ENCODE measurements at regions not wholly inside any gene's neighbourhood (a gene's known extent, or its start where the extent isn't known, plus 50 kb on each side); places are given as distances from the start of the nearest gene placed in this dataset.

- DNase-seq (ENCODE audit: low read depth in 2 of 2) = no peak
Measured at GRCh38 chr3:46113608-46114007, 86.3 kb upstream of the XCR1 start.

- DNase-seq (ENCODE audit: low read depth in 2 of 2) = no peak
Measured at GRCh38 chr3:46112984-46113383, 85.7 kb upstream of the XCR1 start.

GRCh38 chr3:46112296-46112695 is 85.0 kb upstream of the XCR1 start:
- DNase-seq (ENCODE audit: low read depth in 2 of 2) = no peak

GRCh38 chr3:46110701-46111493 is 83.6 kb upstream of the XCR1 start:
- no peak for DNase-seq (ENCODE audit: low read depth in 2 of 2)

- no peak for DNase-seq (ENCODE audit: low read depth in 2 of 2)
Measured at GRCh38 chr3:46107682-46108081, 80.4 kb upstream of the XCR1 start.

- DNase-seq (ENCODE audit: low read depth in 2 of 2) = no peak
Measured at GRCh38 chr3:46105306-46105919, 78.1 kb upstream of the XCR1 start.

GRCh38 chr3:46104706-46105105 is 77.4 kb upstream of the XCR1 start:
- no peak for DNase-seq (ENCODE audit: low read depth in 2 of 2)

- no peak for DNase-seq (ENCODE audit: low read depth in 2 of 2)
Measured at GRCh38 chr3:46102780-46103130, 75.5 kb upstream of the XCR1 start.

GRCh38 chr3:46102059-46102779 is 74.9 kb upstream of the XCR1 start:
- no peak for DNase-seq (ENCODE audit: low read depth in 2 of 2)

- no peak for DNase-seq (ENCODE audit: low read depth in 2 of 2)
Measured at GRCh38 chr3:46100812-46101211, 73.5 kb upstream of the XCR1 start.

- peak in 1 of 2 experiments; percentile 36 for DNase-seq (ENCODE audit: low read depth in 2 of 2)
Measured at GRCh38 chr3:46098319-46098761, 71.1 kb upstream of the XCR1 start.

- peak in 1 of 2 experiments; percentile 39 for DNase-seq (ENCODE audit: low read depth in 2 of 2)
Measured at GRCh38 chr3:46097691-46098241, 70.5 kb upstream of the XCR1 start.

- no peak for DNase-seq (ENCODE audit: low read depth in 2 of 2)
Measured at GRCh38 chr3:46096781-46097180, 69.5 kb upstream of the XCR1 start.

GRCh38 chr3:46096336-46096735 is 69.1 kb upstream of the XCR1 start:
- DNase-seq (ENCODE audit: low read depth in 2 of 2) = no peak

GRCh38 chr3:46095307-46095706 is 68.0 kb upstream of the XCR1 start:
- no peak for DNase-seq (ENCODE audit: low read depth in 2 of 2)

- DNase-seq (ENCODE audit: low read depth in 2 of 2) = no peak
Measured at GRCh38 chr3:46094506-46094905, 67.2 kb upstream of the XCR1 start.

- no peak for DNase-seq (ENCODE audit: low read depth in 2 of 2)
Measured at GRCh38 chr3:46093966-46094365, 66.7 kb upstream of the XCR1 start.

GRCh38 chr3:46093327-46093942 is 66.2 kb upstream of the XCR1 start:
- DNase-seq (ENCODE audit: low read depth in 2 of 2) = no peak

GRCh38 chr3:46092702-46093080 is 65.4 kb upstream of the XCR1 start:
- no peak for DNase-seq (ENCODE audit: low read depth in 2 of 2)

GRCh38 chr3:46091741-46092701 is 64.7 kb upstream of the XCR1 start:
- no peak for DNase-seq (ENCODE audit: low read depth in 2 of 2)

- DNase-seq (ENCODE audit: low read depth in 2 of 2) = no peak
Measured at GRCh38 chr3:46091046-46091445, 63.8 kb upstream of the XCR1 start.
